Hepatocyte (in vitro differentiated cells): ENCODE measurements at regions not wholly inside any gene's neighbourhood (a gene's known extent, or its start where the extent isn't known, plus 50 kb on each side); places are given as distances from the start of the nearest gene placed in this dataset.

ENCODE experiments used
- DNase-seq: peaks from one replicate; pipeline ENCODE4 v3.0.0-alpha.2; 2016; ENCODE audit warnings: low spot score
- H2AFZ ChIP-seq: fragments of 200-600 bp; sonication (generic); 2 replicates; pipeline ENCODE4 v1.6.0; 2016; ENCODE audit warnings: antibody characterized with exemption, mild to moderate bottlenecking
- H3K27ac ChIP-seq: fragments of 200-600 bp; sonication (generic); 2 replicates; pipeline ENCODE4 v1.5.1; 2016; ENCODE audit warnings: mild to moderate bottlenecking
- H3K27me3 ChIP-seq: fragments of 200-600 bp; sonication (generic); 2 replicates; pipeline ENCODE4 v1.6.1; 2016
- H3K36me3 ChIP-seq: fragments of 200-600 bp; sonication (generic); replicated peaks from 2 replicates; pipeline ENCODE4 v1.5.1; 2016; ENCODE audit warnings: low read depth; ENCODE audit not compliant: insufficient read depth
- H3K4me1 ChIP-seq: fragments of 200-600 bp; sonication (generic); 2 replicates; pipeline ENCODE4 v1.5.1; 2016; ENCODE audit warnings: mild to moderate bottlenecking, moderate library complexity; ENCODE audit not compliant: insufficient read depth
- H3K4me2 ChIP-seq: fragments of 200-600 bp; sonication (generic); 2 replicates; pipeline ENCODE4 v1.6.0; 2016
- H3K4me3 ChIP-seq: fragments of 200-600 bp; sonication (generic); 2 replicates; pipeline ENCODE4 v1.5.1; 2016; ENCODE audit warnings: mild to moderate bottlenecking
- H3K79me2 ChIP-seq: fragments of 200-600 bp; sonication (generic); 2 replicates; pipeline ENCODE4 v1.6.0; 2017; ENCODE audit warnings: mild to moderate bottlenecking
- H3K9me2 ChIP-seq: fragments of 200-600 bp; sonication (generic); replicated peaks from 2 replicates; pipeline ENCODE4 v1.6.0; 2017; ENCODE audit warnings: mild to moderate bottlenecking; ENCODE audit not compliant: insufficient read depth
- H3K9me3 ChIP-seq: fragments of 200-600 bp; sonication (generic); 2 replicates; pipeline ENCODE4 v1.5.1; 2016; ENCODE audit warnings: low read depth, mild to moderate bottlenecking
- H4K20me1 ChIP-seq: fragments of 200-600 bp; sonication (generic); 2 replicates; pipeline ENCODE4 v1.6.0; 2016; ENCODE audit warnings: mild to moderate bottlenecking; ENCODE audit not compliant: insufficient read depth, poor library complexity, severe bottlenecking
- EZH2 ChIP-seq: fragments of 200-600 bp; sonication (generic); IDR thresholded peaks from 2 replicates; pipeline ENCODE4 v1.6.1; 2016; ENCODE audit warnings: antibody characterized with exemption, mild to moderate bottlenecking, borderline replicate concordance
- EZH2phosphoT487 ChIP-seq: fragments of 200-600 bp; sonication (generic); IDR thresholded peaks from one replicate; pipeline ENCODE4 v1.6.1; 2018; ENCODE audit warnings: antibody characterized with exemption, mild to moderate bottlenecking, low read depth, moderate library complexity; ENCODE audit not compliant: unreplicated experiment, severe bottlenecking
- WGBS: methylation state at CpG from one replicate; pipeline ENCODE4 v1.1.6; 2016; ENCODE audit warnings: low lambda C conversion rate; ENCODE audit errors: missing lambda C conversion rate; 5-methylcytosine and 5-hydroxymethylcytosine counted together
- TF ChIP-seq, protein P1 (sequence below): fragments of 200-600 bp; sonication (generic); IDR thresholded peaks from 2 replicates; pipeline ENCODE4 v1.5.1; 2016; ENCODE audit warnings: antibody characterized with exemption, mild to moderate bottlenecking; ENCODE audit not compliant: poor library complexity

DNA sequence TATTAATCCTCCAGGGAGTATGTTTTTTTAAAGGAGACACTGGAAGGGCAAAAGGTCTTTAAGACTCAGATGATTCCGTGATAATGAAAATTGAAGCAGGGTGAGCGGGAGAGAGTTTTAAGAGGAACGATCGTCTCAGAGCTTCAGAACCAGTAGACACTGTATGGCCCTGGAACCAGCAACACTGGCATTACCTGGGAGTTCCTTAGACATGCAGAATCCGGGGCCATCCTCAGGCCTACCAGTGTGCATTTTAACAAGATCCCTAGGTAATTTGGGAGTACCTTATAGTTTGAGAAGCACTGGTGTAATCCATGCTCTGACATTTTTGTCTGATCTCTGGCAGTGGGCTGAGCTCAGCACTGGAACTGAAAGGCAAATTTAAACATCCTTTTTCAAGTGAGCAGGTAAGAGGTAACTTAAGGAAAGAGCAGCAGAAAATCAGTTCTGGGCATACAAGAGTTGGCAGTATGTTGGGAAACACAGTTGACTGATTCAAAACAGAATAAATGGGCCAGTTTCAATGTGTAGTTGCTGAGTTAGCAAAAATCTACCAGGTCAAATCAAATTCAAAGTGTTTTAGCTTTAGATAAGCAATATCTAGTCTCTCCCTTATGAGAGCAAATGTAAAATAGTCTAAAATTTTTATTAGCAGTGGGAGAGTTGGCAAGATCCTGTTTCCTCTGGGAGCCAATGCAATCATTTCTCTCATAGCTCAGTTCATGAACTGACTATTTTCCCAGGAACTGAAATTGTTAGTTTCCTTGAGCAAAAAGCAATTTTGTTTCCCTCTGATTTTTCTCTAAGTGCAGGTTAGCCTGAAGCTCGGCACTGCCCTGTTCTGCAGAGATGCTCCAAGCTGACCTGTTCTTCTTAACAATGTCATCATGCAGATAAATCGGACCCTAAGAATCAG lies 97.2 kb upstream of the ELMO1 start:
- no peaks in the 10 kb centered on the region for H3K9me2 ChIP-seq
- no peaks in the 10 kb centered on the region for H3K36me3 ChIP-seq
- TF ChIP-seq, protein P1, sequence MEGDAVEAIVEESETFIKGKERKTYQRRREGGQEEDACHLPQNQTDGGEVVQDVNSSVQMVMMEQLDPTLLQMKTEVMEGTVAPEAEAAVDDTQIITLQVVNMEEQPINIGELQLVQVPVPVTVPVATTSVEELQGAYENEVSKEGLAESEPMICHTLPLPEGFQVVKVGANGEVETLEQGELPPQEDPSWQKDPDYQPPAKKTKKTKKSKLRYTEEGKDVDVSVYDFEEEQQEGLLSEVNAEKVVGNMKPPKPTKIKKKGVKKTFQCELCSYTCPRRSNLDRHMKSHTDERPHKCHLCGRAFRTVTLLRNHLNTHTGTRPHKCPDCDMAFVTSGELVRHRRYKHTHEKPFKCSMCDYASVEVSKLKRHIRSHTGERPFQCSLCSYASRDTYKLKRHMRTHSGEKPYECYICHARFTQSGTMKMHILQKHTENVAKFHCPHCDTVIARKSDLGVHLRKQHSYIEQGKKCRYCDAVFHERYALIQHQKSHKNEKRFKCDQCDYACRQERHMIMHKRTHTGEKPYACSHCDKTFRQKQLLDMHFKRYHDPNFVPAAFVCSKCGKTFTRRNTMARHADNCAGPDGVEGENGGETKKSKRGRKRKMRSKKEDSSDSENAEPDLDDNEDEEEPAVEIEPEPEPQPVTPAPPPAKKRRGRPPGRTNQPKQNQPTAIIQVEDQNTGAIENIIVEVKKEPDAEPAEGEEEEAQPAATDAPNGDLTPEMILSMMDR = no peak
- no peak for TF ChIP-seq EZH2
- TF ChIP-seq EZH2phosphoT487 = no peak

DNA sequence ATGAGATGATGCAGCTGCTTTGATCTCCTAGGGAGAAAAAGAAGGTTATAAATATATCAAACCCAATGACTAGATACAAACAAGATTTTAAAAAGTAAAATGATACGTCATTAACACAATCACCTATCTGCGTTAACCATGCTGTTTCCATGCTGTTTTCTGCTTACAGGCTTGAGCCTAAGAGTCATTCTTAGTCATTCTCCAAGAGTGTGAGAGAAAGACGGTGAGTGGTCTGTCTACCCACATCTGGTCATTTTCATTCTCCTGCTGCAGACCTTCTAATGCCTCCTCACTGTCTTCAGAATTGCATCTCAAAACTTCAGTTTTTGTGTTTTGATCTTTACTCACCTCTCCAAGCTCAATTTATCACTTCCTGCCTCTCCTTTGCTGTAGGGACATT lies 98.0 kb upstream of the ELMO1 start:
- H2AFZ ChIP-seq = no peak overlapping the region
- DNase-seq = no peak
- no peaks in the 10 kb centered on the region for H4K20me1 ChIP-seq
- H3K36me3 ChIP-seq = no peaks in the 10 kb centered on the region
- H3K4me2 ChIP-seq = no peak overlapping the region
- H3K9me2 ChIP-seq = no peaks in the 10 kb centered on the region
- no peak for TF ChIP-seq EZH2
- TF ChIP-seq, protein P1 = no peak
- TF ChIP-seq EZH2phosphoT487 = no peak
- WGBS = 71% methylated on average over 3 of the region's 3 CpGs
- no peak overlapping the region for H3K27ac ChIP-seq
- H3K27me3 ChIP-seq = no peaks in the 10 kb centered on the region
- H3K4me1 ChIP-seq = no peaks in the 10 kb centered on the region
- H3K9me3 ChIP-seq = no peaks in the 10 kb centered on the region
- no peaks in the 10 kb centered on the region for H3K79me2 ChIP-seq
- no peak overlapping the region for H3K4me3 ChIP-seq

More for the DNA sequence above, 97.2 kb upstream of the ELMO1 start:
- no peaks in the 10 kb centered on the region for H3K79me2 ChIP-seq
- no peak overlapping the region for H2AFZ ChIP-seq
- H4K20me1 ChIP-seq = no peaks in the 10 kb centered on the region
- no peak overlapping the region for H3K4me3 ChIP-seq
- H3K27me3 ChIP-seq = no peaks in the 10 kb centered on the region
- no peaks in the 10 kb centered on the region for H3K9me3 ChIP-seq
- no peaks in the 10 kb centered on the region for H3K4me1 ChIP-seq
- 75% methylated on average over 7 of the region's 7 CpGs for WGBS
- H3K4me2 ChIP-seq = no peak overlapping the region
- no peak overlapping the region for H3K27ac ChIP-seq
- DNase-seq = no peak

DNA sequence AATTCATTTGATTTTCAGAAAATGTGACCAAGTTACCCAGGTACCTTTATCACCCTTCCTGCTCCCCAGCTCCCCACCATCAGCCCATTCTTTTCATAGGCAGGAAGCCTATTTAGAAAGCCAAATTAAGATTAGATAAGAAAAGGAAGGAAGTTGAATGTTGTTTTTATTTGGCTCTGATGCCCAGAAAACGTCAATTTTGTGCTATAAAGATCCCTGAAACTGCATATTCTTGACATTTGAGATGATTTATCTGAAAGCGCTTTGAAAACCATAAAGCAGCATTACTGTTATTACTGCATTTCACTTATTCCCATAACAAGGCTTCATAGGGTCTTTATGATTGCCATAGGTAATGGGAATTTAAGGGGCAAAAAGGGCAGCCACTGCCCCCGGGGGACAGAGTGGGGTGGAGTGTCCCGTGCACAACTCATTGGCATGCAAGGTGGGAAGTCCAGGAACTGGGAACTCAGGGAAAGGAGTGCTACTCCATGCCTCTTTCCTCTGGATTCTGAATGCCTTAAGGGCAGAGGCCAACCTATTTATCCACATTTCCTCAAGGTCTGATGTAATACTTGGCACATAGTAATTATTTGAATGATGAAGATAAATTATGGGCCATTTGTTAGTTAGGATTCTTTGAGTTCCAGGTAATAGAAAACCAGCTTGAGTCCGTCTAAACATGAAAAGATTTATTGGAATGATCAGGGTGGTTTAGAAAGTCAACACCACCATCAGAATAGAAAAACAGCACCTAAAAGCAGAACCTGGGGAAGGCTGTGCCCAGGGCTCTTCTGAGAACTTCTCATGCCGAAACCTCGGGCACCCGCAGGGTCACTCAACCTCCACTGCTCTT lies 100.6 kb upstream of the ELMO1 start:
- Histone ChIP-seq H4K20me1 (no peaks in the 10 kb centered on the region), H3K9me3 (no peaks in the 10 kb centered on the region), H2AFZ (no peak overlapping the region), H3K36me3 (no peaks in the 10 kb centered on the region), H3K4me1 (no peaks in the 10 kb centered on the region), H3K4me3 (no peak overlapping the region), H3K27me3 (no peaks in the 10 kb centered on the region), H3K9me2 (no peaks in the 10 kb centered on the region), H3K79me2 (no peaks in the 10 kb centered on the region), H3K4me2 (no peak overlapping the region), H3K27ac (no peak overlapping the region)
- 72% methylated on average over 8 of the region's 8 CpGs for WGBS
- no peak for DNase-seq
- TF ChIP-seq, protein P1 = no peak
- no peak for TF ChIP-seq EZH2
- no peak for TF ChIP-seq EZH2phosphoT487
